ENCODE measurements at regions not wholly inside any gene's neighbourhood (a gene's known extent, or its start where the extent isn't known, plus 50 kb on each side); places are given as distances from the start of the nearest gene placed in this dataset.

- no peak for DNase-seq
Observed at GRCh38 chr15:61459785-61460707, 230.9 kb upstream of the RORA start.

GRCh38 chr15:61457050-61457733 is 228.1 kb upstream of the RORA start:
- no peak for DNase-seq

GRCh38 chr15:61449186-61449702 is 220.1 kb upstream of the RORA start:
- DNase-seq = no peak

GRCh38 chr15:61447981-61448380 is 218.9 kb upstream of the RORA start:
- no peak for DNase-seq

GRCh38 chr15:61444585-61444984 is 215.5 kb upstream of the RORA start:
- DNase-seq = no peak

GRCh38 chr15:61442821-61443220 is 213.7 kb upstream of the RORA start:
- DNase-seq = no peak

- DNase-seq = no peak
Observed at GRCh38 chr15:61441891-61442290, 212.8 kb upstream of the RORA start.

GRCh38 chr15:61426466-61426865 is 197.4 kb upstream of the RORA start:
- DNase-seq = no peak

GRCh38 chr15:61425934-61426333 is 196.8 kb upstream of the RORA start:
- DNase-seq = no peak

- DNase-seq = no peak
Observed at GRCh38 chr15:61422773-61423172, 193.7 kb upstream of the RORA start.

GRCh38 chr15:61421938-61422337 is 192.8 kb upstream of the RORA start:
- DNase-seq = no peak

GRCh38 chr15:61421470-61421869 is 192.4 kb upstream of the RORA start:
- DNase-seq = no peak

GRCh38 chr15:61420546-61420945 is 191.4 kb upstream of the RORA start:
- no peak for DNase-seq

- DNase-seq = no peak
Observed at GRCh38 chr15:61415617-61416120, 186.6 kb upstream of the RORA start.

GRCh38 chr15:61411902-61412510 is 182.9 kb upstream of the RORA start:
- DNase-seq = no peak

- DNase-seq = no peak
Observed at GRCh38 chr15:61410662-61411061, 181.6 kb upstream of the RORA start.

GRCh38 chr15:61404567-61404966 is 175.5 kb upstream of the RORA start:
- DNase-seq = no peak

GRCh38 chr15:61403884-61404283 is 174.8 kb upstream of the RORA start:
- DNase-seq = no peak

GRCh38 chr15:61401903-61402698 is 173.0 kb upstream of the RORA start:
- no peak for DNase-seq

GRCh38 chr15:61398310-61398709 is 169.2 kb upstream of the RORA start:
- DNase-seq = no peak

GRCh38 chr15:61396235-61396919 is 167.3 kb upstream of the RORA start:
- no peak for DNase-seq

- DNase-seq = no peak
Observed at GRCh38 chr15:61393949-61394348, 164.8 kb upstream of the RORA start.

All from CD4-positive, alpha-beta T cell treated with Interleukin-21 for 1 hour (primary cell).